ENCODE measurements at regions not wholly inside any gene's neighbourhood (a gene's known extent, or its start where the extent isn't known, plus 50 kb on each side); places are given as distances from the start of the nearest gene placed in this dataset.

DNA sequence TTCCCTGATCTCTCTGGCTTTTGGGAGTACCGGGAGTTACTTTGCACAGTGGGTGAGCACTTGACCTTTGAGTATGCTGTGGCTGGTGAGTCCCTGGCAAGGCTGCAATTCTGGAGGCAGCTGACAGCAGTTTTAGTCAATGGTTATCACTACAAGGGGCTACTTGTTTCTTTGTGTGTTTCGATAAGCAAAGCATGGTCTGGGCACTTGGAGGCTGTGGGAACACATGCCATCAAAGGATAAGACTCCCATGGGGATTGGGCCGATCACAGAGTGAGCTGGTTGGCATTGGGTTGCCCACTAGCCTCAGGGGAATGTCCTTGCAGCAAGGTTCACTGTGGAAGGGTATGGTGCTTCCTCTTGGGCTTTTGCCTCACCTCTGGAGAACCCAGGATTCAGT, 208.2 kb downstream of the SNX13 start:
- TF ChIP-seq POLR2A (IDR thresholded peaks at IDR 0.05) = no peak
- TF ChIP-seq, protein P1, sequence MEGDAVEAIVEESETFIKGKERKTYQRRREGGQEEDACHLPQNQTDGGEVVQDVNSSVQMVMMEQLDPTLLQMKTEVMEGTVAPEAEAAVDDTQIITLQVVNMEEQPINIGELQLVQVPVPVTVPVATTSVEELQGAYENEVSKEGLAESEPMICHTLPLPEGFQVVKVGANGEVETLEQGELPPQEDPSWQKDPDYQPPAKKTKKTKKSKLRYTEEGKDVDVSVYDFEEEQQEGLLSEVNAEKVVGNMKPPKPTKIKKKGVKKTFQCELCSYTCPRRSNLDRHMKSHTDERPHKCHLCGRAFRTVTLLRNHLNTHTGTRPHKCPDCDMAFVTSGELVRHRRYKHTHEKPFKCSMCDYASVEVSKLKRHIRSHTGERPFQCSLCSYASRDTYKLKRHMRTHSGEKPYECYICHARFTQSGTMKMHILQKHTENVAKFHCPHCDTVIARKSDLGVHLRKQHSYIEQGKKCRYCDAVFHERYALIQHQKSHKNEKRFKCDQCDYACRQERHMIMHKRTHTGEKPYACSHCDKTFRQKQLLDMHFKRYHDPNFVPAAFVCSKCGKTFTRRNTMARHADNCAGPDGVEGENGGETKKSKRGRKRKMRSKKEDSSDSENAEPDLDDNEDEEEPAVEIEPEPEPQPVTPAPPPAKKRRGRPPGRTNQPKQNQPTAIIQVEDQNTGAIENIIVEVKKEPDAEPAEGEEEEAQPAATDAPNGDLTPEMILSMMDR (IDR thresholded peaks at IDR 0.05) = no peak

All from breast epithelium (tissue), 3 donors.